T-helper 9 cell (primary cell): ENCODE measurements at regions not wholly inside any gene's neighbourhood (a gene's known extent, or its start where the extent isn't known, plus 50 kb on each side); places are given as distances from the start of the nearest gene placed in this dataset.
"Not testable (repeated sequence)": the region's sequence is repeated elsewhere in the genome, so short reads cannot be mapped to it uniquely, and the experiment has no call there.

Experiments
- DNase-seq: peaks from one replicate; pipeline ENCODE4 v3.0.0-alpha.2; 2020

- DNase-seq: not testable (repeated sequence)
Observed at GRCh38 chr1:144140243-144140642, 168.5 kb upstream of the FAM72C start.

GRCh38 chr1:144105006-144105405, 133.2 kb upstream of the FAM72C start:
- DNase-seq: not testable (repeated sequence)

DNA sequence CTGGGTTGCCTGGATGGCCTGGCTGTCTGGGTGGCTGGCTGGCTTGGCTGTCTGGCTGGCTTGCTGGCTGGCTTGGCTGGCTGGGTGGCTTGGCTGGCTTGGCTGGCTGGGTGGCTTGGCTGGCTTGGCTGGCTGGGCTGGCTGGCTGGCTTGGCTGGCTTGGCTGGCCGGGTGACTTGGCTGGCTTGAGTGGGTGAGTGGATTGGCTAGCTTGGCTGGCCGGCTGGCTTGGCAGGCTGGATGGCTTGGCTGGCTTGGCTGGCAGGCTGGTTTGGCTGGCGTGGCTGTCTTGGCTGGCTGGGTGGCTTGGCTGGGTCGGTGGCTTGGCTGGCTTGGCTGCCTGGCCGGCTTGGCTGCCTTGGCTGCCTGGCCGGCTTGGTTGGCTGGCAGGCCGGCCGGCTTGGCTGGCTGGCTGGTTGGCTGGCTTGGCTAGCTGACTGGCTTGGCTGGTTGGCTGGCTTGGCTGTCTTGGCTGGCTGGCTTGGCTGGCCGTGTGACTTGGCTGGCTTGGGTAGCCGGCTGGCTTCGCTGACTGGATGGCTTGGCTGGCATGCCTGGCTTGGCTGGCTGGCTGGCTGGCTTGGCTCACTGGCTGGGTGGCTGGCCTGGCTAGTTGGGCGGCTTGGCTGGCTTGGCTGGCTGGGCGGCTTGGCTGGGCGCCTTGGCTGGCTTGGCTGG, 132.4 kb upstream of the FAM72C start:
- DNase-seq: peak; percentile 33

- peak; percentile 32 for DNase-seq
Observed at GRCh38 chr1:144103156-144103880, 131.5 kb upstream of the FAM72C start.

- peak; percentile 6 for DNase-seq
Observed at GRCh38 chr1:144102046-144102745, 130.4 kb upstream of the FAM72C start.

DNA sequence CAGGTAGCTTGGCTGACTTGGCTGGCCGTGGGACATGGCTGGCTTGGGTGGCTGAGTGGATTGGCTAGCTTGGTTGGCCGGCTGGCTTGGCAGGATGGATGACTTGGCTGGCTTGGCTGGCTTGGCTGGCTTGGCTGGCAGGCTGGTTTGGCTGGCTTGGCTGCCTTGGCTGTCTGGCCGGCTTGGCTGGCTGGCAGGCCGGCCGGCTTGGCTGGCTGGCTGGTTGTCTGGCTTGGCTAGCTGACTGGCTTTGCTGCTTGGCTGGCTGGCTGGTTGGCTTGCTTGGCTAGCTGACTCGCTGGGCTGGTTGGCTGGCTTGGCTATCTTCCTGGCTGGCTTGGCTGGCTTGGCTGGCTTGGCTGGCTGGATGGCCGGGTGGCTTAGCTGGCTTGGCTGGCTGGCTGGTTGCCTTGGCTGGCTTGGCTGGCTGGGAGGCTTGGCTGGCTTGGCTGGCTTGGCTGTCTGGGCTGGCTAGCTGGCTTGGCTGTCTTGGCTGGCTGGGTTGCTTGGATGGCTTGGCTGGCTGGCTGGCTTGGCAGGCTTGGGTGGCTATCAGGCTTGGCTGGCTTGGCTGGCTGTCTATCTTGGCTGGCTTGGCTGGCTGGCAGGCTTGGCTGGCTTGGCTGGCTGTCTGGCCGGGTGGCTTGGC, 129.7 kb upstream of the FAM72C start:
- peak; percentile 4 for DNase-seq

GRCh38 chr1:144077167-144077841, 105.5 kb upstream of the FAM72C start:
- DNase-seq: not testable (repeated sequence)

DNA sequence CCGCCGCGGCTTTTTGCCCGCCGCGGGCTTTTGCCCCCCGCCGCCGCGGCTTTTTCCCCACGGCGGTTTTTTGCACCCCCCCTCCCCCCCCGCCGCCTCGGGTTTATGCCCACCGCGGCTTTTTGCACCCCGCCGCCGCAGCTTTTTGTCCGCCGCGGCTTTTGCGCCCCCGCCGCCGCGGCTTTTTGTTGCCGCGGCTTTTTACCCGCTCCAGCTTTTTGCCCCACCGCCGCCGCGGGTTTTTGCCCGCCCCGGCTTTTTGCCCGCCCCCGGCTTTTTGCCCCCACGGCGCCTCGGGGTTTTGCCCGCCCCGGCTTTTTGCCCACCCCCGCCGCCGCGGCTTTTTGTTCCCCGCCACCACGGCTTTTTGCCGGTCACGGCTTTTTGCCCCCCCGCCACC, 104.9 kb upstream of the FAM72C start:
- not testable (repeated sequence) for DNase-seq

GRCh38 chr1:144070394-144071053, 98.7 kb upstream of the FAM72C start:
- DNase-seq: not testable (repeated sequence)

DNA sequence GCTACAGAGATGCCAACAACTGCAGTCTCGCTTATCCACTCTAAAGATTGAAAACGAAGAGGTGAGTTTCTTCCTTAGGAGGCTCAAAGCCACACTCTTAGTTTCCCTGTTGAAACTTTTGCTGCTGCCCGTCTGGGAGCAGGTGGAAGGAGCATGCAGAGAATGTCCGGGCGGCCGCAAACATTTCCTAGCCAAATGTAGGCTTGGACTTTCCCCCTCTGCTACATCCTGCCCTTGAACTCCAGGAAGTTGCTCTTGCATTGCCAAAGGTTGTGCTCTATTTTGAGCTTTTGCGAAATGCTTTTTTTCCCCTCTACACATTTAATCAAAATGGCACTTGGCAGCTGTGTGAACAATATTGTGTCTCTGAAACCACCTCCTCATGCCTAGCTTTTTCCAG, 95.3 kb upstream of the FAM72C start:
- DNase-seq: not testable (repeated sequence)

DNA sequence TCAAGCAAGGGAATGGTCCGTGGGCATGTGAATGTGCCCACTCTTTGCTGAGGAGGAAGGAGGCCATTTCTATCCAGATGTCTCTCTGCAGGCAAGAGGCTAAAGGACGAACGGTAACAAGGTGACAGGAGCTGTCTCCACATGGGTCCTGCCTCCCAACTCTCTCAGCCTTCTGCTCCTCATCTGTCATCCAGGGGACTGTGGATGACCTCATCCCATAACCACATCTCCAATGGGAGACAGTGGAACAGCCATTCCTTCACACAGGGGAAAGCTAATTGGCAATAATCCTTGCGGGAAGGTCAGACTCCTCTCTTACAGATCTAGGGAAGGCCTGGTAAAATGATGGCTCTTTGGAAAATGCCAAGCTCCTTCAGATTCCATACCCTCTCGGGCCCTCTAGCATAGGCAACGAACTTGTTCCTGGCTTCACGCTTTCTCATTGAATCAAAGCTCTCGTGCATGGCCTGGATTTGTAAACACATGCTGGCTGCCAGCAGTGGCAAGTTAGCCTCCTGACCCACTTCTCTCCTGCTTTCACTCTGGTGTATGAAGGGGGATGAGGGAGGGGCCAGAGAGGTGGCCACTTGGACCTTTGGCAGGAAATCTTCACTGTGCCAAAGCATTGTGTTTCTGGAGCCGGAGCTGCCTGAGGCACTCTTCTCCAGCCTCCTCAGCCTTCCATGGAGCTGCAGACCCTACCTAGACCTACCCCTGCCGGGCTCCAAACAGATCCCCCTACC, 94.5 kb upstream of the FAM72C start:
- not testable (repeated sequence) for DNase-seq

DNA sequence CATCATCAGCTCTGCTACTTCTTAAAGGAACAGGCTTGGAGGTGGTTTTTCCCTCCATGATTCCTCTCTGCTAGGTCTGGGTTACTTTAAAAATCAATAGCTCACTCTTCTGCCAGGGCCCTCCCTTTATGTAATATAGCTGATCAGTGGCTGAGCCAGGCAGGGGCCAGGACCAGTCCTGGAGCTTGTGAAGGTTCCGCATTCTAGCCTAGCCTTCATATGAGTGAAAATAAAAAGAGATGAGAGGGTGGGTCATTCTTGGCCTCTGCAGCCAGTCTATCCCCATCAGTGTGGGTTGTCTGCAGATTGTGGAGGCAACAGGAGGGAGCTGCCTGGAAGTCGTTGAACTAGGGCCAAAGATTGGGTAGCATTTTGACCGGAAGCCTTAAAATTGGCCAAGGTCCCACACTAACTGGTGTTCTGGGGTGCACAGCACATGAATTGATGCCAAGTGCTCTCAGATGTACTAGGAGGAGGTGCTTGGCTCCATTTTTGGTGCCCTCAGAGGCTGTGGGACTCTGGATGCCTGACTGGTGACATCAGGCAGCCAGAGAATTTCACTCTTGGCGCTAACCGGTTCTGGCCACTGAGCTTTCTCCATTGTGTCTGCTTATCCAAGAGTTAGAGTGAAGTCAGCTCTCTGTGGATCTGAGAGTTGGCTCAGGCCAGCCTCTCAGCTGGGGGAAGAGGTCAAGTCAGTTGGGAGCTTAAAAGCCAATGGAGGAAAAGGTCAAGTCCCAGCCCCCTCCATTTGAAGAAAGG, 93.7 kb upstream of the FAM72C start:
- not testable (repeated sequence) for DNase-seq

DNA sequence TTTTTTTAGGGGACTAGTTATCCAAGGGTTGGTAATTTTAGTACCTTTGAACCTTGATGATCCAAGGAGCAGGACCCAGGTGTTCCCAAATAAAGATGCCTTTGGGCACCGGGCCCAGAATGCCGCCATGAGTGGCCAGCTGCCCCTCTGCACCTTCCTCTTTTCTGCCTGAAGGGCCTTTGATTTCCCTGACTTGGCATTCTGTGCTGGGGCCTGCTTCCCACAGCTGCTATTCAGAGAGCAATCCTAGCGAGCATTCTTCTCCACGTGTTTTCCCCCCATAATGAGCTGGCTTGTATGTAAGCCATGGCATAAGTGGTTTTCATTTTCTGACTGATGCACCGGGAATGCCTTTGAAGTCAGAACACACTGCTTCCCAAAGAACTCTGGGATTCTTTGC, 77.6 kb upstream of the FAM72C start:
- not testable (repeated sequence) for DNase-seq

DNA sequence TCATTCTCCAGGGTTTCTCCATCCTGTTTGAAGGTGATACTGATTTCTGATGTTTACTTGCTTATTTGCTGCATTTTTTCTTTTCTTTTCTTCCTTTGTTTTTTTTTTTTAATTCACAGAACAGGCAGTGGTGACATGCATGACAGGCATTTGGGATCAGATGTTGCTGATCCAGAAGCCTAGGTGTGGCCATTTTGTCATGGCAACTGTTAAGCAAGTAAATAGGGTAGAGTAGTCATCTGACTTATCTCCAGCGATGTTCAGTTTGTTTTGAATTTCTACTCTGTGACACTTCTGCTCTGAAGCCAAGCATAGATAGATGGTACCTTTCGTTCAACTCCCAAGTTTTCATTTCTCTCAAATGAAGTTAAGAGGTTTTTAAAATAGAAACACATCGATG, 74.9 kb upstream of the FAM72C start:
- DNase-seq: not testable (repeated sequence)

- DNase-seq: not testable (repeated sequence)
Observed at GRCh38 chr1:144045751-144046546, 74.2 kb upstream of the FAM72C start.

GRCh38 chr1:144042251-144042650, 70.5 kb upstream of the FAM72C start:
- not testable (repeated sequence) for DNase-seq

DNA sequence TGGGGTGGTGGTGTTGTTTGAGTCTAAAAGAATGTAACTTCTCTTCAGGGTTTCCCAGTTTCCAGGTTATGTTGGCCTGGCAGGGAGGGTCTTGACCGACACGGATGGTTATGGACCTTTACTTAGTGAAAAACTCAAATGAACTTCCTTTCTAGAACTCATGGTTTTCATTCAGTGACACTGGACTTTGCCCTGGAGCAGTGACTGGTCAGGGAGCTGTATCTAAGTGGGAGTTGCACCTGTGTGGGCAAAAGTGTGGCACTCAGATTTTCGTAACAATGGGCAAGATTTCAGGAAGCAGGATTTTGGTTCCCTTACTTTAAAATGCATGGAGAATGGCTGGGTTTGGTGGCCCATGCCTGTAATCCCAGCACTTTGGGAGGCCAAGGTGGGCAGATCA, 68.5 kb upstream of the FAM72C start:
- not testable (repeated sequence) for DNase-seq

DNA sequence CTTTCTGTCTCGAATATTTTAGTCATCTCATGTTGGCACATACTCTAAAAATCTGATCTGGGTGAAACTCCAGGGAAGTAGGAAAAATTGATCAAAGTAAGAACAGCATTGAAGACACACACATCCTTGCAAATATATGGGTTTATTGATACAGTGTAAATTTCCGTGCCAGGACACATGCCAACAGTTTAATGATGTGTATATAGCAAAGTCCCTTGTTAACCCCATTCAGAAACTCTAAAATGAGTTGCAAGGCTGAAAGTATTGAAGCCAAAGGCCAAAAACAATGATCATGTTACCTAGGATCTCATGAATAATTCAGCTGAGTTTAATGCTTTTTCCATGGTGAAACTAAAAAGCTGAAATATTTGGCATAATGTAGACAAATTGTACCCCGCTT, 62.3 kb upstream of the FAM72C start:
- DNase-seq: not testable (repeated sequence)

- DNase-seq: not testable (repeated sequence)
Observed at GRCh38 chr1:144031550-144031949, 59.8 kb upstream of the FAM72C start.
